GM03348 (cell line): ENCODE measurements at regions not wholly inside any gene's neighbourhood (a gene's known extent, or its start where the extent isn't known, plus 50 kb on each side); places are given as distances from the start of the nearest gene placed in this dataset.

Source experiments
- DNase-seq: peaks from one replicate; pipeline ENCODE4 v3.0.0; 2012; ENCODE audit warnings: low spot score

DNA sequence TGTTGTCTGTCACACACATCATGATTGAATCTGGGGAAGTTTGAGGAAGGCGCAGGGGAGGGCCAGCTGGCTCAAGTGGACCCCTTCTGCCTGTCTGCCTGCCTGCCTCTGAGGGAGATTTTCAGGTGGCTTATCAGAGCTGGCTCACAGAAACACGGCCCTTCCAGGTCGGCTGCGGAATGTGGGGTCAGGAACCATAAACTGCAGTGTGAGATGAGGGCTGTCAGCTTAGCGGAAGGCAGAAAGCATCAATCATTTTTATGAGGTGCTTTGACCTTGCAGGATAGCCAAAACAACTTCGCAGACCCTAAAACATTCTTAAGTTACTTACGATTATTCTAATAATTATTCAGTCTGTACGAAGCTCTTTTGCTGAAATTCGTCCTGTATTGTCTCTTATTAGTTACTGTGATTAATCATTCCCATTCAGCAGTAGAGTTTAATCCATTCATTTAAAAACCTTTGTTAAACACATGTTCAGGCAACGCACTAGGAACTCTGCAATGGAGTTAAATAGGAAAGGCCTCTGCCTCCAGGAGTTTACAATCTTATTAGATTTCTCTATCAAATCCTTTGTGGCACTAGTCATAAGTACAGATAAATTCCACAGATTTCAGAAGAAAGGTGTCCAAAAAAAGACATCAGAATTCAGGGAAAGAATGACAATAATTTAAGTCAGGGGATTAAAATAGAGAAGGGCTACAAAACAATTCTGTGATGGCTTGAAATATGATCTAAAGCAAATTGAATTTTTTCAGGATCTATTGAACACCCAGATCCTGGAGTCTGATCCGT, 371.6 kb downstream of the HRH4 start:
- no peak for DNase-seq

DNA sequence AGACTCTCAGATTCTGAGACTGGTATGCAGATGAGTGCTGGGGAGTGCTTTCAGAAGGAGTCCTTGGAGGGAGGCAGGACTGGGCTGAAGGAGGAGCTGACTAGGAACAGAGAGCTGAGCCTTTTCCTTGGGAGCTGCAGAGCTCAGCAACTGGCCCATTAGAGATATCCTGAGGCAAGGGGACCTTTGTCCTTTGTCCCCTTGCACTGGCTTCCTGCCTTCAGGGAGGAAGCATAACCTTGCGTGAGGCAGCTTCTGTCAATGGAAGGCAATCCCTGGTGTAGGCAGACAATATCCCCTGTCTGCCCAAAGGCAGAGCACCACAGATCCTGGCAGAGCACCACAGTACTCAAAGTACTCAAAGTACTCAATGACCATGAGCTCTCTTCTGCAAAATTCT, 375.3 kb downstream of the HRH4 start:
- DNase-seq: no peak

DNA sequence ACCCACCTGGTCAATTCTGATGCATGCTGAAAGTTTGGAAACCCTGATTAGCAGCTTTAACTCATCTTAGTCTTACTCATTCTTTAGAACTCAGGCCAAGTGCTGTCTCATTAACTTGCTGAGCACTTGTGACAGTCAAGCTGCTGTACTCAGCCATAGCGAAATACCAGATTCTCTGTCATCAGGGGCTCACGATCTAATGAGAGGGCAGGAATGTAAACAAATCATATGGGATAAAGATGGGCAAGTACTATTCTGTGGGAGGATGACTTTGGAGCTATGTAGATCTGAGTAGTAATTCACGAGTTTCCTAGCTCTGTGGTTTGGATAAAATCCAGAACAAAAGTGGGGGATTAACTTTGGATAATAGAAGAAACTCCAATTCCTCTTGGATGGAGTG, 376.6 kb downstream of the HRH4 start:
- peak; percentile 32 for DNase-seq

DNA sequence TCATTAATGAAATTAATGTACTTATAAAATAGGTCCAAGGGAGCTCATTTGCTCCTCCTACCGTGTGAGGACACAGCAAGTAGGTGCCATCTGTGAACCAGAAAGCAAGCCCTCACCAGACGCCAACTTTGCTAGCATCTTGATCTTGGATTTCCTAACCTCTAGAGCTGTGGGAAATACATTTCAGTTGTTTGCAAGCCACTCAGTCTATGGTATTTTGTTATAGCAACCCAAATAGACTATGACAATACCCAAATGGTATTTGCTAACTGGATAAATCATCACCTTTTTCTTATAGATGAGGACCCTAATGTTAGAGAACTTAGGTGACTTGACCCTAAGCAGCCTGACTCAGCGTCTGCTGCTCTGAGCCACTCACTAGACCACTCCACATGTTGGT, 379.6 kb downstream of the HRH4 start:
- no peak for DNase-seq

DNA sequence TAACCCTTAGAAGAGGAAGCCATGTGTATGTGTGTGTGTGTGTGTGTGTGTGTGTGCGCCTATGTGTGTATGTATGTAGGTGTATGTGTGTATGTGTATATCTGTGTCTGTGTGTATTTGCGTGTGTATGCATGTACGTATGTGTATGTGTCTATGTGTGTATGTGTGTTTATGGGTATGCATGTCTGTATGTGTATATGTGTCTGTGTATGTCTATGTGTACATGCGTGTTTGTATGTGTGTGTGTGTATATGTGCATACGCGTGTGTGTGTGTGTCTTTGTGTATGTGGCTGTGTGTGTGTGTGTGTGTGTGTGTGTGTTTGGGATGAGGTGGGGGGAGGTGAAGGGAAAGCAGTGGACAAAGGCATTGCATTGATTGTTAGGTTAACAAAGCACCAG, 380.2 kb downstream of the HRH4 start:
- no peak for DNase-seq

DNA sequence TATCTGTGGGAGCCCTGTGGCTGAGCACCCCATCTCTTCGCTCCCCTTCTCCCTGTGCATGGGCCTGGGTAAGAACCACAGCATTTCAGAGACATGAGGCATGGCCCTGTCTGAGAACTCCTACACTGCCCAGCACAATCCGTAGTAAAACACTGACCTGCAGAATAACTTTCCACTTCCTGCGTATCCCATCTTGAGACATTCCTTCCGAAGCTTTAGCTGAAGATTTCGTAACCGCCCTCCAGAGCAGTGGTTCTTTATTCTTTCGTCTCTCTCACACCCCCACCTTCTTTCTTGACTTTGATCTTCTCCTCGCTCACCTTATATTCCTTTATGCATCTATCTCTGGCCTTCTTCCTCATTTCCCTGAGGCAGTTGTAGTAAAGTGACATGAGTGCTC, 381.1 kb downstream of the HRH4 start:
- DNase-seq: no peak

DNA sequence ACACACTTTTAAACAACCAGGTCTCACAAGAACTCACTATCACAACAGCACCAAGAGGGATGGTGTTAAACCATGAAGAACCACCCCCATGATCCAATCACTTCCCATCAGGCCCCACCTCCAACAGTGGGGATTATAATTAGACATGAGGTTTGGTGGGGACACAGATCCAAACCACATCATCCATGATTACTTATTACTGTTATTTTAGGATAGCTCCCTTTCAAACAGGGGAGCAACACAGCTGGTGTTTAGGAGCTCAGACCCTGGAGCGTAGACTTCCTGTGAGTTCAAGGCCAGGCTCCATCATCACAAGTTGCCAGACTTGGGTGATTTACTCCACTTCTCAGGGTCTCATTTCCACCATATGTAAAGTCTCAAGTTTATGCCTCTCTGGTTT, 382.7 kb downstream of the HRH4 start:
- no peak for DNase-seq

DNA sequence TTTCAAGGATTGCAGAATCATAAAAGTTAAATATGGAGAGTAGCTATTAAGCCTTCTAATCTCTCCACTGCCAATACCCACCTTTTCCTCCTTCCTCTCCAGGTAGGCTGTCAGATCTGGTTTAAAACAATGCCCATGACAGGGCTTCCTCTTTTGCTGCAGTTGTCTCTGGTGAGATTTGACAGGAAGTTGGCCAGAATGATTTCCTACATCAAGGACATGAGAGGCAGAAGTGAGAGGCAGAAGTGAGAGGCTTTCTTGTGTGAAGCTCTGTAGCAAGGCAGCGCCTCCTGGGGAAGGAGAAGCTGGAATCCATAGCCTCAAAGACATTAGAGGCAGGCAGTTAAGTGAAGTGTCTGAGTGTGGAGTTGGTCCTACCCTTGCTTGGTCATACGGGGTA, 385.7 kb downstream of the HRH4 start:
- no peak for DNase-seq

DNA sequence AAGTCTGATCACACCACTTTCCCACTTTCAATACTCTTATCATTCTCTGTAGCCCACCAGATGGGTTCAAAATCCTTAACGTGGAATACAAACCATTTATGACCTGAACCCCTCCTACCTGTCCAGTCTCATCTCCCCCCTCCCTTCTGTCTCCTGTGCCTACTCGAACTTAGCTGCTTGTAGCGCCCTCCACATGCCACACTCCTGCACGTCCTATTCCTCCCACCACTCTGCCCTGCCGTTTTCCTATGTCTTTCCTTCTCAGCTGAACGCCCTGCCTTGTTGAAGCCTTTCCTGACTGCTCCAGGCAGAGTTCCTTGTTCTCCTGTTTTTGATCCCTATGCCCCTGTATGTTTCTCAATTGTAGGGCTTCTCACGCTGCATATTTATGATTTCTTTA, 390.1 kb downstream of the HRH4 start:
- no peak for DNase-seq

DNA sequence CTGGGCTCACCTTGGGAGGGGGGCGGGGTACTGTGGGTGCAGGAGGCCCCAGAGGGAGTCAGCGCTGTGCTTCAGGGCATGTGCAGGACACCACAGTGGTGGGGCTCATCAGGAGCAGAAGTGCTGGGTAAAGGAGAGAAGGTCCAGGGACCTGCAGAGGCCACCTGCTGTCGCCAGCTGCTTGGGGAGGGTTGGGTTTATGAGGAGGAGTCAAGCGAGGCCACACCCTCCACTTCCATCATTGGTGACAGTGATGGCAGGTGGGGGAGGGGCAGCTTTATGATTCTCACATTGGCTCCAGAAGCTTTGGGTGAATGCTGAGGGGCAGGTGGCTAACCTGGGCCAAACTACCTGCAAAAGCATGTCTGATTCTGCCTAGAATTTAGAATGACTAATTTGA, 392.6 kb downstream of the HRH4 start:
- no peak for DNase-seq

DNA sequence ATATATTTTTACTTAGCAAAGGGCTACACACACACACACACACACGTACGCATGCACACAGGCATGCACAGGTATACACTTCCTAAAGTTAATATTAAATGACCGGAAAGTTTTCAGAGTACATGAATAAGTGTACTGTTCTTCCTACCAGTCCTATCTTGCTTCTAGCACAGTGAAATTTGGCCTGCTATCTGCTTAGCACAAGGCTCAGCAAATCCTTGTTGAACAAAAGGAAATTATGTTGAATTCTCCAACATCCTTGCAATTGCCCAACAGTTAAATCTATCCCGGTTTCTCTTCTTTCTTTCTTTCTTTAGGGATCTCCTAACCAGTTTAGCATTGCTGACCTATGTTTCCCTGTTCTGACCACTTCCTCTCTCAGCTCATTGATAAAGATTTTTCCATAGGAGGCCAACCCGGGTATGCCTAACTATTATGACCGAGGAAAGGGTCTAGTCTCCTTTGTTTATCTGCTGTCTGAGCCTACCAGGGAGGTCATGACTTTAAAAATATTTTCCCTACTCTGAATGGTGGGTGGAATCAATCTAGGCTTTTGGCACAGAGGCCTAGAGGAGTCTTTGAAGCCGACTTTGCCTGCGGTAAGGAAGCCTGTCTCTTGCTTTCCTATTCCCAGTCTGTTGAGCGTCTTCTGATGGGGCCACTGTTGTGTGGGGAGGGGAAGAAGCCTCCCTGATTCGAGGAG, 400.7 kb downstream of the HRH4 start:
- no peak for DNase-seq

DNA sequence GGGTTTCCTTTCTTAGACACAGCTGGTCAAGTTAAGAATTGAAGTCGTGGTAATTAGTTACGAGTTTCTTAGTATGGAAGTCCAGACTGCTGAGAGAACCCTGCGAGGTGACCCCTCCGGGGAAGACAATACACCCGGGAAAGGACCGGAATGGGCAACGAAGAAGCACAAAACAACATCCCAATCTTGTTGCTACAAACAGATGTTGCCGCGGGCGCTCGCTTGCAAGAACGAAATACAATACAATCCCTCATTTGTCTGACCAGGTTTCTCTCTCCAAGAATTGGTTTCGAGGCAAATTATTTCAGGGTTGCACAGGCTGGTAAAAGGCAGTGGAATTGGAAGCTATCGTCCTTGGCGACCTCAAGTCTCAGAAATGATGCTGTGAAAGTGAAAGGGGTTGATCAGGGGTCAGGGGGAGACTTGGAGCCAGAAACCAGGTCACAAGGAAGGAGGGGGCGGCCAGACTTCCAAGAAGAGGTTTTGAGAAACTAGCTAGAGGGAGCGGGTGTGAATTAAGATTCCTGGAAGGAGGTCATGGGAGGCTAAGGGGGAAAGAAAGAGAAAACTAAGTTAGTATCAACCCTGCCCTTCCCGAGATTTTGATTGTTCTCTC, 401.9 kb downstream of the HRH4 start:
- no peak for DNase-seq

DNA sequence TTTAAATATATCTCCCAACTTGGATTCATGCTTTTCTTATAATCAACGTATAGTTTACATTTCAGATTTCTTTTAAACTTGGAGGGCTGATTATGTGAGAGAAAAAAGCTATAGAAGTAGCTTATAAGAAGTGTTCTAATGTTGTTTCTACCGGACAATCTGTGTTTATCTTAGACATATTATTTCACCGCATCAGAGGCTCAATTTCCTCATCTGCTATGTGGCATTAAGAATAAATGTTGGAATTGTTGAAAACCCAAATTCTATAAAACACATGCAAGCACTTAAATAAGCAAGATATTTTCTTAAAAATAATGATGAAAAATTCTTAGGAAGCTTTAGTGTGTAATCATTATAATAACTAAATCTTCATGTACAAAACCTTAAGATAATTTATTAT, 407.9 kb downstream of the HRH4 start:
- DNase-seq: no peak

DNA sequence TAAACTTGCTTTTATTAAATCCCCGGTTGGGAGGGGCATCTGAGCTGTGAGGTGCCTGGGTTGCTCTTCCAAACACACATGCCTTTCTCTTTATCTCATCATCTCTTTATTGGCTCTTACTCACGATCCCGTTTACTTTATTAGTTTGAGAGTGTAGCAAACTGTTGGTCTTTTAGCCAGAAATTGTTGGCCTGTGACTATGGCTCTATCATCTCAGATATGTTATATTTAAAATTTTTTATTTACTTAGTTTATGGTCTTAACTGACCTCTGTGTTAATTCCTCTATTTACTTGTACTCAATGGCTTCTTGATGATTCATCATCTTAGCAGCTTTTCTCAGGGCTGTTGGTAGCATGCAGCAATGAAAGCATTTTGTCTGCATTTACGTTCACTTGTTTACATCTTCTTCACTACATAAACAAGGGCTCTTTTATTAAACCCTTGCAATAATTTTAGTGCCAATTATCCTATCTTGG, 408.4 kb downstream of the HRH4 start:
- peak; percentile 23 for DNase-seq

DNA sequence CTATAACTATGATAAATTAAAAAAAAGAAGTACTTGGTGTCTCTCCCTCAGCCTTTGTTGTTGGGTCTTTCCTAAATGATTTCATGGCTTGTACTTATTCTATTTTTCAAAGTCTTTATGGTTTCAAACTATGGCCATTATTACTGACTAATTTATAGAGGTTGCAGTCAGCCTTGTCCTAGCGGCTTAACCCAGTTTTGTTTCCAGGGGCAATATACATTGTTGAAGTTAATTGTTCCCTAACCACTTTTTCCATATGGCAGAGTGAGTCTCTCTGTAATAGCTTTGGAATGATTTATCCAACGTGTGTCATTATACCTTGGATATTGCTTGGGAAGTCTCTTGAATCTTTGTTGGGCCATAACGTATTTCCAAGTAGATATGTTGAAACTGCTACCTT, 408.8 kb downstream of the HRH4 start:
- no peak for DNase-seq

DNA sequence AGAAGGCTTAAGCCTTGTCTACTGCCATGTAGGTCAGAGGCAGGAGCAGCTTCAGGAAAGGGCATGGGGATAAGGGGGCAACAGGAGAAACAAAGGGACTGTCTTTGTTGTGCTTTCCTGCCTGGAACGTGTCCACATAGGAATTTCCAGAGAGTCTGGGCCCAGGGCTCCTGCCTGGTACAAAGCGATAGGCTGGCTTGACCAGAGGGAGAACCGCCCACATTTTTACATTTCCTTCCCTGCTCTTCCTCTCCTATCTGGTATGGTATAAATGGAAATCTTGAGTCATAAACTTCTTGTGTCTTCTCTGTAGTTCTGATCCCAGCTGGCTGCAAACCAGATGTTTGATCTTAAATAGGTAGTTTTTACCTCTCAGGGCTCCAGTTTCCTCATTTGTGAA, 414.8 kb downstream of the HRH4 start:
- DNase-seq: no peak

DNA sequence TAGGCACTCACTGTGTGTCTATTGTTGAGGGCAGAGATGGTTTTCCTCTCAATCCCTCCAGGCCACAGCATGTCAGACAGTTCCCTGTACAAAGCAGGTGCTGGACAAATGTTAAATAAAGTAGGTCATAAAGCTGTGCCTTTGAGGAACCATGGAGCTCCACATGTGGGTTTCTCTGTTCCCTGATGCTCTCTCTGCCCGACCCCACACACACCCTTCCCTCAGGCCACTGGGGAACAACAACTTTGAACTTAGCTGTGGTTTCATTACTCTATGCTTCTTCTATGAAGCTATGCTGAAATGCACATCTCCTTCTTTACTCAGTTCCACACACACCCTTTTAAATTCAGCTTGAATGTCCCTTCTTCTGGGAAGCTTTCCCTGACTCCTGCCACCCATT, 415.3 kb downstream of the HRH4 start:
- no peak for DNase-seq

DNA sequence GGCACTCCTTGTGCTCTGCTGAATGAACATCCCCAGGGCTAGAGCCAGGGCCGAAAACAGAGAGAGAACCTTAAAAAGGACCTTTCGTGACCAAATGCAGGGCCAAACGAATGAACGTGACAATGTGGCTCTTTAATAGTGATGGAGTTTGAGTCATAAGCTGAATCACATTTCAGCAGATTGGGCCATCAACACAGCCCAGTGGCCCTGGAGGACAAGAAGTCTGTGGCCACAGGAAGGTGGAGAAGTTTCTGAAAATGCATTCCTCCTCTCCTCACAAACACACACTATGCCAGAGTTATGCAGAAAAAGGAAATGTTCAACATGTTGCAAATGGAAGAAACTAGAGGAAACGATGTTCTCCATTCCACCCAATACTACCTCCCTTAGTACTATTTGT, 415.8 kb downstream of the HRH4 start:
- no peak for DNase-seq

DNA sequence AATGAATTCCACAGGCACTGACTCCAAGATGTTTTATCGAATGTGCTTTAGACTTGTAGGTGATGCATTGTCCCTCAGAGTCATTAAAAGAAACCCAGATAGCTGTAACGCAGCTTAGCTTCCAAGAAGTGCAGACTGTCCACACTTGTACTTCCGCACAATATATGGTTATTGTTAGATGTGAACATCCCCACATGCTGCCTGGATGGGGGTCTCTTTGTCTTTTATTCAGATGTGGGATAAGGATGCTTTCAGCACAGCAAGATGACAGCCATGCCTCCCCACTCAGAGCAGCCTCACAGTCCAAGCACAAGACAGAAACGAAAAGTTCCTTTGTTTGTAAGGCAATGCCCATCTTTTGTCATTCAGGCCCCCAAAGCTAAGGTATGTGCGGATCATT, 416.6 kb downstream of the HRH4 start:
- DNase-seq: no peak

DNA sequence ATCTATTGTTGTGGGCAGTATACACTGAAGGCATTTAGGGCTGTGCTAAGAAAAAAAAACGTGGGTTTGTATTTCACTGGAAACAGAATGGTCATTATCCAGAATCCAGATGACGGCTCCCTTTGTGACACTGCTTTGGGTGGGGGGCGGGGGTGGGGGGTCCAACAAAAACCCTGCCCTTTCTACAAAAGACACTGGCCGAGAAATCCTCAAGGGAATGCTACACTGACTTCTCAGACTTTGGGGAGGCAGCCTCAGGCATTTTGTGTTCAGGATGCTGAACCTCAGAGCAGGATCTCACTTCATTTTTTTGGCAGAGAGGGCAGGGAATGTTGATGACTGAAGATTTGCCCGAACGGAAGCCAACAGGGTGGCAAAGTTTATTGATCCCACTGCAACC, 417.1 kb downstream of the HRH4 start:
- no peak for DNase-seq

DNA sequence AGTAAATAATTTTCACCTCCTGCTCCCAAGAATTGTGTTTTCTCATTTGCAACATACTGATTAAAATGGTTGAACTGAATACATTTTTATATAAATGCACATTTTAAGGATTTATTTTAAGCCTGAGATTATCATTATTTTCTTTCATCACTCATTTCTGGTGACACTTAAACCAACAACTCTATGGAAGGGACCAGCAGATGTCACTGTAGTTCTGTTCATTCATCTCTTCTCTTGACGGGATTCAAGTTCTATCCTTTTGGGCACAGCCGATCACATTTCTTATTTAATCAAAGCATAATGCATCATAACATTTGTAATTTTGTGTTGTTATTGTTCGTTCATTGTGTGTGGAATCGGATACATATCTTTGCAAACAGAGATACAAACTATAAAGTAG, 417.9 kb downstream of the HRH4 start:
- DNase-seq: peak; percentile 59

DNA sequence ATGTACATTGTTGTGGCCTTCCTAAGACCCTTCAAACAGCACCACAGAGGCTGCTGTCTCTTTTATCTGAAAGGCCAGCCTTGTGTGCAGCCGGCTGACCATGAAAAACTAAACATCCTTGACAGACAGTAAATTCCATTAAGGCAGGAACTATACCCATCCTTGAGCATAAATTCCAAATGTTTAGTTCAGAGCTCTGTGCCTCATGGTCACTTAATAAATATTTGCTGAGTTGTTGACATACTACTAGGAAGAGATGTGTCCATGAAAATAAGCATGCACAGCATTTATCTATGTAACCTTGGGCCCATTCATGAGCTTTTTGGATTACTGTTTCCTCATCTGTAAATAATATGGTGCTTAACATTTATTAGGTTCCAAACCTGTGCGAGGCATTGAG, 424.8 kb downstream of the HRH4 start:
- no peak for DNase-seq

DNA sequence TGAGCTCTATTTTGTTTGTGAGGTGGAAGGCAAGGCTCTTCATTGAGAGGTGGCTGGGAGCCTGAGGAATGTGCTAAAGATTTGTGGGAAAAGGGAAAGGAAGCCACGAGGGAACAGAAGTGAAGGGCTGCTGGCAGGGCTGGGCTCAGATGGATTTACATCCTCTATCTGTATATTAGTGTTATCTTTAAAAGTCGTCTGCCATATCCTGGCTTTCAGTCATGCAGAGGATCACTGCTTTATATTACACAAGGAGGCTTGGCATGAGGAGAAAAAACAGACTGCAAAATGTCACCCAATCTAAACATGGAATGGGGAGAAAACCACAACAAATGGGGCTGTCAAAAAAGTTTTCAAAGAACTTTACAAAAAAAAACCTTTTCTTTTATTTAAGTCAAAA, 434.4 kb downstream of the HRH4 start:
- no peak for DNase-seq
